ENCODE measurements at regions not wholly inside any gene's neighbourhood (a gene's known extent, or its start where the extent isn't known, plus 50 kb on each side); places are given as distances from the start of the nearest gene placed in this dataset.
A peak's percentile ranks its signal among the peaks of the same experiment; 100 is the strongest.

GRCh38 chr20:60306551-60306950 is 348.3 kb downstream of the CDH26 start:
- H3K27me3 ChIP-seq (ENCODE audit: insufficient read depth, low read length, poor library complexity, severe bottlenecking), result no peaks in the 10 kb centered on the region
- no peak overlapping the region for H3K4me3 ChIP-seq (ENCODE audit: low read length)
- H3K9me3 ChIP-seq (ENCODE audit: low read length), result no peaks in the 10 kb centered on the region
- CTCF ChIA-PET, result no interaction called here
- no peaks in the 10 kb centered on the region for H3K36me3 Mint-ChIP-seq
- no peaks in the 10 kb centered on the region for H3K27me3 Mint-ChIP-seq
- H3K4me3 Mint-ChIP-seq, result no peak overlapping the region
- H3K4me1 Mint-ChIP-seq, result no peaks in the 10 kb centered on the region
- no peaks in the 10 kb centered on the region for H3K9me3 Mint-ChIP-seq
- H3K36me3 ChIP-seq (ENCODE audit: insufficient read depth, low read length), result no peaks in the 10 kb centered on the region
- no peak overlapping the region for H3K27ac ChIP-seq (ENCODE audit: low read depth, low read length)
- no peaks in the 10 kb centered on the region for H3K4me1 ChIP-seq (ENCODE audit: insufficient read depth, low read length)
- POLR2A ChIA-PET, result no interaction called here
- no peak for DNase-seq
- no peak overlapping the region for H3K27ac Mint-ChIP-seq

- Histone ChIP-seq H3K4me1 (ENCODE audit: insufficient read depth, low read length) (no peaks in the 10 kb centered on the region), H3K27ac (ENCODE audit: low read depth, low read length) (no peak overlapping the region), H3K36me3 (ENCODE audit: insufficient read depth, low read length) (no peaks in the 10 kb centered on the region), H3K27me3 (ENCODE audit: insufficient read depth, low read length, poor library complexity, severe bottlenecking) (no peaks in the 10 kb centered on the region), H3K4me3 (ENCODE audit: low read length) (no peak overlapping the region), H3K9me3 (ENCODE audit: low read length) (no peaks in the 10 kb centered on the region)
- Mint-ChIP-seq H3K9me3 (peaks cover 0 to 3% (median 0%) of the 10 kb centered on the region in 5 donors), H3K4me3 (no peak overlapping the region), H3K36me3 (no peaks in the 10 kb centered on the region), H3K27me3 (no peaks in the 10 kb centered on the region), H3K4me1 (no peaks in the 10 kb centered on the region), H3K27ac (no peak overlapping the region)
- no peak for DNase-seq
- ChIA-PET POLR2A (no interaction called here), CTCF (no interaction called here)
These were observed 352.5 kb downstream of the CDH26 start for GRCh38 chr20:60310560-60311349.

- H3K9me3 Mint-ChIP-seq, result peaks cover 0 to 3% (median 0%) of the 10 kb centered on the region in 5 donors
- CTCF ChIA-PET, result no interaction called here
- no peak overlapping the region for H3K4me3 ChIP-seq (ENCODE audit: low read length)
- no peaks in the 10 kb centered on the region for H3K27me3 Mint-ChIP-seq
- H3K27ac ChIP-seq (ENCODE audit: low read depth, low read length), result no peak overlapping the region
- H3K4me3 Mint-ChIP-seq, result no peak overlapping the region
- no peaks in the 10 kb centered on the region for H3K9me3 ChIP-seq (ENCODE audit: low read length)
- H3K4me1 ChIP-seq (ENCODE audit: insufficient read depth, low read length), result no peaks in the 10 kb centered on the region
- H3K4me1 Mint-ChIP-seq, result no peaks in the 10 kb centered on the region
- DNase-seq, result no peak
- H3K36me3 Mint-ChIP-seq, result no peaks in the 10 kb centered on the region
- POLR2A ChIA-PET, result no interaction called here
- H3K27me3 ChIP-seq (ENCODE audit: insufficient read depth, low read length, poor library complexity, severe bottlenecking), result no peaks in the 10 kb centered on the region
- H3K27ac Mint-ChIP-seq, result no peak overlapping the region
- H3K36me3 ChIP-seq (ENCODE audit: insufficient read depth, low read length), result no peaks in the 10 kb centered on the region
These were observed 355.0 kb downstream of the CDH26 start for GRCh38 chr20:60313191-60313590.

- no peaks in the 10 kb centered on the region for H3K4me1 Mint-ChIP-seq
- peaks cover 0 to 3% (median 0%) of the 10 kb centered on the region in 5 donors for H3K9me3 Mint-ChIP-seq
- no peaks in the 10 kb centered on the region for H3K36me3 Mint-ChIP-seq
- no peak overlapping the region for H3K27ac ChIP-seq (ENCODE audit: low read depth, low read length)
- POLR2A ChIA-PET, result no interaction called here
- no peak overlapping the region for H3K4me3 Mint-ChIP-seq
- no peaks in the 10 kb centered on the region for H3K27me3 Mint-ChIP-seq
- H3K4me1 ChIP-seq (ENCODE audit: insufficient read depth, low read length), result no peaks in the 10 kb centered on the region
- no peak overlapping the region for H3K27ac Mint-ChIP-seq
- CTCF ChIA-PET, result no interaction called here
- no peak overlapping the region for H3K4me3 ChIP-seq (ENCODE audit: low read length)
- no peaks in the 10 kb centered on the region for H3K9me3 ChIP-seq (ENCODE audit: low read length)
- DNase-seq, result no peak
- no peaks in the 10 kb centered on the region for H3K27me3 ChIP-seq (ENCODE audit: insufficient read depth, low read length, poor library complexity, severe bottlenecking)
- H3K36me3 ChIP-seq (ENCODE audit: insufficient read depth, low read length), result no peaks in the 10 kb centered on the region
These were observed 355.4 kb downstream of the CDH26 start for GRCh38 chr20:60313614-60314013.

- Mint-ChIP-seq H3K27ac (peak overlapping the region in 1 of 8 donors; percentile 72), H3K36me3 (no peaks in the 10 kb centered on the region), H3K27me3 (peaks cover 0 to 1% of the 10 kb centered on the region in 2 donors), H3K9me3 (peaks cover 0 to 3% (median 0%) of the 10 kb centered on the region in 5 donors), H3K4me1 (no peaks in the 10 kb centered on the region), H3K4me3 (no peak overlapping the region)
- no peak overlapping the region for H3K4me3 ChIP-seq (ENCODE audit: low read length)
- CTCF ChIA-PET, result no interaction called here
- H3K36me3 ChIP-seq (ENCODE audit: insufficient read depth, low read length), result no peaks in the 10 kb centered on the region
- H3K4me1 ChIP-seq (ENCODE audit: insufficient read depth, low read length), result no peaks in the 10 kb centered on the region
- H3K9me3 ChIP-seq (ENCODE audit: low read length), result no peaks in the 10 kb centered on the region
- H3K27me3 ChIP-seq (ENCODE audit: insufficient read depth, low read length, poor library complexity, severe bottlenecking), result no peaks in the 10 kb centered on the region
- DNase-seq, result no peak
- H3K27ac ChIP-seq (ENCODE audit: low read depth, low read length), result no peak overlapping the region
- POLR2A ChIA-PET, result no interaction called here
These were observed 356.5 kb downstream of the CDH26 start for GRCh38 chr20:60314727-60315126.

- no peaks in the 10 kb centered on the region for H3K4me1 ChIP-seq (ENCODE audit: insufficient read depth, low read length)
These were observed 358.4 kb downstream of the CDH26 start for GRCh38 chr20:60316476-60317158.

GRCh38 chr20:60317401-60317800 is 359.2 kb downstream of the CDH26 start:
- CTCF ChIA-PET, result no interaction called here
- H3K4me3 ChIP-seq (ENCODE audit: low read length), result no peak overlapping the region
- H3K27ac Mint-ChIP-seq, result no peak overlapping the region
- no peak overlapping the region for H3K4me3 Mint-ChIP-seq
- H3K4me1 Mint-ChIP-seq, result no peaks in the 10 kb centered on the region
- no peaks in the 10 kb centered on the region for H3K9me3 ChIP-seq (ENCODE audit: low read length)
- H3K27me3 Mint-ChIP-seq, result peaks cover 0 to 3% of the 10 kb centered on the region in 2 donors
- H3K27me3 ChIP-seq (ENCODE audit: insufficient read depth, low read length, poor library complexity, severe bottlenecking), result no peaks in the 10 kb centered on the region
- H3K36me3 ChIP-seq (ENCODE audit: insufficient read depth, low read length), result no peaks in the 10 kb centered on the region
- no peak for DNase-seq
- POLR2A ChIA-PET, result no interaction called here
- no peaks in the 10 kb centered on the region for H3K36me3 Mint-ChIP-seq
- peaks cover 0 to 3% (median 0%) of the 10 kb centered on the region in 5 donors for H3K9me3 Mint-ChIP-seq
- H3K4me1 ChIP-seq (ENCODE audit: insufficient read depth, low read length), result no peaks in the 10 kb centered on the region
- no peak overlapping the region for H3K27ac ChIP-seq (ENCODE audit: low read depth, low read length)

More at GRCh38 chr20:60316476-60317158, 358.4 kb downstream of the CDH26 start:
- H3K9me3 Mint-ChIP-seq, result peaks cover 0 to 3% (median 0%) of the 10 kb centered on the region in 5 donors
- CTCF ChIA-PET, result no interaction called here
- H3K27me3 ChIP-seq (ENCODE audit: insufficient read depth, low read length, poor library complexity, severe bottlenecking), result no peaks in the 10 kb centered on the region
- no peaks in the 10 kb centered on the region for H3K4me1 Mint-ChIP-seq
- H3K9me3 ChIP-seq (ENCODE audit: low read length), result no peaks in the 10 kb centered on the region
- H3K36me3 Mint-ChIP-seq, result no peaks in the 10 kb centered on the region
- H3K27ac ChIP-seq (ENCODE audit: low read depth, low read length), result no peak overlapping the region
- no peak overlapping the region for H3K4me3 ChIP-seq (ENCODE audit: low read length)
- no peak overlapping the region for H3K27ac Mint-ChIP-seq
- POLR2A ChIA-PET, result no interaction called here
- H3K4me3 Mint-ChIP-seq, result no peak overlapping the region
- peaks cover 0 to 3% of the 10 kb centered on the region in 2 donors for H3K27me3 Mint-ChIP-seq
- no peak for DNase-seq
- no peaks in the 10 kb centered on the region for H3K36me3 ChIP-seq (ENCODE audit: insufficient read depth, low read length)

- Histone ChIP-seq H3K27ac (ENCODE audit: low read depth, low read length) (no peak overlapping the region), H3K4me3 (ENCODE audit: low read length) (no peak overlapping the region), H3K27me3 (ENCODE audit: insufficient read depth, low read length, poor library complexity, severe bottlenecking) (no peaks in the 10 kb centered on the region), H3K36me3 (ENCODE audit: insufficient read depth, low read length) (no peaks in the 10 kb centered on the region), H3K4me1 (ENCODE audit: insufficient read depth, low read length) (no peaks in the 10 kb centered on the region), H3K9me3 (ENCODE audit: low read length) (no peaks in the 10 kb centered on the region)
- POLR2A ChIA-PET, result no interaction called here
- H3K4me1 Mint-ChIP-seq, result no peaks in the 10 kb centered on the region
- H3K36me3 Mint-ChIP-seq, result no peaks in the 10 kb centered on the region
- no peaks in the 10 kb centered on the region for H3K9me3 Mint-ChIP-seq
- H3K27ac Mint-ChIP-seq, result no peak overlapping the region
- no peak overlapping the region for H3K4me3 Mint-ChIP-seq
- CTCF ChIA-PET, result no interaction called here
- peaks cover 0 to 5% of the 10 kb centered on the region in 2 donors for H3K27me3 Mint-ChIP-seq
- no peak for DNase-seq
These were observed 363.4 kb downstream of the CDH26 start for GRCh38 chr20:60321601-60322000.
